Ecto neural progenitor cell (in vitro differentiated cells): ENCODE measurements at regions not wholly inside any gene's neighbourhood (a gene's known extent, or its start where the extent isn't known, plus 50 kb on each side); places are given as distances from the start of the nearest gene placed in this dataset.
A peak's percentile ranks its signal among the peaks of the same experiment; 100 is the strongest.

Experiments used
- DNase-seq: peaks from one replicate; pipeline ENCODE4 v3.0.0-alpha.2; 2018; ENCODE audit warnings: low spot score

DNA sequence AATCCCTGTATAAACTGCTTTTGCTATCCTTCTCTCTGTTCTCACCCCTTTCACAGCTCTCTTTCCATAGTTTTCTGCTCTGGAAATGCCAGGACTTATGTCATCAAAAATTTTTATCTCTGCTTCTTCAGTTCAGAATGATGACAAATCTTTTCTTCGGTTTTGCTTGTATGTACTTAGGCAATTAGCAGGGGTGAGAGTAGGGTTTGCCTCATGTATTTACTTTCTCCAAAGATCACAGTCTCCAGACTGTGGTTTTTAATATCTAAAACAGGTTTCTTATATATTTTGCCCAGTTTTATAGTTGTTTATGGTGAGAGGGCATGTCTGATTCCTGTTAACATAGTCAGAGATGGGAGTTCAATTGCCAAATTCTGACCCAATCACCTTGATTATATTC lies 235.4 kb upstream of the LYPLAL1 start:
- DNase-seq, result no peak

DNA sequence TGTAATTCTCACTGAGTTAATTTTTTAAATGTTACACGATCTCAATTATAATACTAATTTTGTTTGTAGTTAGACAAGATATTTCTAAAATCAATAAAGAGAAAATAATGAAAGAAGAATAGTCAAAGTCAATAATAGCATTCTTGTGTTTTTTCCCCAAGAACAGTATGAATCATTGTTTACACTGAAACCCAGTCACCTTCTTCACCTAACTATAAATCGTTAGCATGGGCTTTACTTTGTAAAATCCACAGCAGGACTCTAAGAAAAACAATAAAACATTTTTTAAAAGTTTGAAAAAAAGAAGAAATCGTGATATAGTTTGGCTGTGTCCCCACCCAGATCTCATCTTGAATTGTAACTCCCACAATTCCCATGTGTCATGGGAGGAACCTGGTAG lies 234.6 kb upstream of the LYPLAL1 start:
- no peak for DNase-seq

GRCh38 chr1:218942431-218942830 lies 231.2 kb upstream of the LYPLAL1 start:
- DNase-seq, result no peak

DNA sequence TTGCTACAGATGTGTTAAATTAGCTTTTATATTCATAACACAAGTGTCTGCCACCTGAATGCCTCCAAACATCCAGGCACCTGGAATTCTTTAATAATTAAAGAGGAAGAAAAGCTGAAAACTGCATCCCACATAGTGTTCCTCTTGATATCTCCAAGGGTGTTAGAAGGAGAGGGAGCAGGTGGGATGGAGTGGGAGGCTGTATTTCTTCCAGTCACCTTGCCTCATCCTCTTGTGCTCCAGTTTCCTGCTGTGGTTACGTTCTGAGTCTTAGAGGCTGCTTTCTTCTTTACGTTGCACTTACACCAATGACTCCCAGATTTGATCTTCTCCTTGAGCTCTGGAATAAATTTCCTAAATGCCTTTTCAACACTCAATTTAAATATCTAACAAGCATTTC lies 230.3 kb upstream of the LYPLAL1 start:
- no peak for DNase-seq

- DNase-seq, result no peak
Observed at GRCh38 chr1:218945050-218945449, 228.6 kb upstream of the LYPLAL1 start.

- DNase-seq, result no peak
Observed at GRCh38 chr1:218946147-218946546, 227.5 kb upstream of the LYPLAL1 start.

- no peak for DNase-seq
Observed at GRCh38 chr1:218948446-218948845, 225.2 kb upstream of the LYPLAL1 start.

- no peak for DNase-seq
Observed at GRCh38 chr1:218953386-218953785, 220.3 kb upstream of the LYPLAL1 start.

DNA sequence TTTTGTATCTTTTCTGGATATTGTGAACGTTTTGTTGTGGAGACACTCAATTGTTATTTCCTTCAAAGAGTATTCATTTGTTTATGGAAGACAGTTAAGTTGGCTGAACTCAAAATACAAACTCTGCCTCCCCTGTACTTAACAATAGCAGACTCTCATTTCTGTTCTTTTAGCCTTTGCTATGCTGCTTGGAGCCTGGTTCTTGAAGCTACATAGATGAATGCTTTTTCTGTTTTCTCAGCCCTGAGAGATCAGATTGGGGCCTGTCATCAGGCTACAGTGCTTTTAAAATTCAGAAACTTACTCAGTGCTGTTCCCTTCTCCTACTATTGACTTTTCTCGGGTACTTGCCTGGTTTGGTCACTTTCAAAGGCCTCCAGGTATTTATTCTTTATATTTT lies 215.7 kb upstream of the LYPLAL1 start:
- no peak for DNase-seq

GRCh38 chr1:218959784-218960183 lies 213.9 kb upstream of the LYPLAL1 start:
- no peak for DNase-seq

DNA sequence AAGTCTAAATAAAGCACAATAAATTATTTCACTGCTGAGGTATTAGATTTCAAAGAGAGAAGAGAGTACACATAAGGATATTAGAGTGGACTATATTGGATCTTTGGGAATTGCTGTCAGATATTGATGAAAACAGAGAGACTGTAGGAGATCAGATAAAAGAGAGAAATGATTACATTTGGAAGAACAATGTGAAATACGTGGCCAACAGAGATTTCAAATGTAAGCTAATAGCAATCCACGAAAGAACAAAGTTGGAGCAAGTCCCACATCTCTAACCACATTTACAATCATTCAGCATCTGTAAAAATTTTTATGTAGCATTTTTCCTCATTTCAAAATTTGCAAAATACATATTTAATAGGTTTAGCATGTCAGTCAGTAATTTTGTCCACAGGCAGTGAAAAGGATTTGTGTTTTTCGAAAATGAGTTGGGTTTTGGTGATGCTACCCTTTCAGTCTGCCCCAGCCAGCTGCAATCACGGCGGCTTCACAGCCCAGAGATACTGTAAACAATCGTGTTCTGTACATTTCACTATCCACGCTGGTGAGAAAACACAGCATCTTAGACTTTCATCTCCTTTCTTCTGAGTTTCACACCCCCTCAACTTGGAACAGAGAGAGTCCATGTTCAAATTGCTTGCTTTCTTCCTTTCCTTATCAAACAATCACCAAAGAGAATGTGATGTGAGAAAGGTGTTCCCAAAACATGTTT lies 209.1 kb upstream of the LYPLAL1 start:
- DNase-seq, result no peak

- no peak for DNase-seq
Observed at GRCh38 chr1:218965821-218966220, 207.9 kb upstream of the LYPLAL1 start.

- DNase-seq, result no peak
Observed at GRCh38 chr1:218967254-218967653, 206.4 kb upstream of the LYPLAL1 start.

- DNase-seq, result no peak
Observed at GRCh38 chr1:218967836-218968235, 205.8 kb upstream of the LYPLAL1 start.

- DNase-seq, result no peak
Observed at GRCh38 chr1:218969006-218969405, 204.7 kb upstream of the LYPLAL1 start.

GRCh38 chr1:218970397-218970990 lies 203.2 kb upstream of the LYPLAL1 start:
- DNase-seq, result no peak

DNA sequence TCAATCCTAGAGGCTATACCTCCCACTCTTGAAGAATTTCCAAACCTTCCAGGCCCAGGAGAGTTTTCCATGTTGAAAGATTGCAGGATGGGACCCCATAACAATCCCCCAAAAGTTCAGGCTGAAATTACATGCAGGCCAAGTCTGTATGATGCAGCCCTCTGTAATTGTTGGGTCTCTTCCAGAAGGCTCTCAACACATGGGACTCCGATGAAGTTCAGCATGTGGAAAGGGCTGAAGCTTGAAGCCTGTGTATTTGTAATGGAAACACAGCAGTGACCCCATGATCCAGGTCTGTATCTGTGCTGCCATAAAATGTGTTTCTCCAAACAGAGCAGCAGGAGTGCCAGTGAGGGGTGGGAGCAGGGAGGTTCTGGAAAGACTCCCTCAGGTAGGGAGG lies 202.5 kb upstream of the LYPLAL1 start:
- no peak for DNase-seq

GRCh38 chr1:218980881-218981280 lies 192.8 kb upstream of the LYPLAL1 start:
- DNase-seq, result no peak

DNA sequence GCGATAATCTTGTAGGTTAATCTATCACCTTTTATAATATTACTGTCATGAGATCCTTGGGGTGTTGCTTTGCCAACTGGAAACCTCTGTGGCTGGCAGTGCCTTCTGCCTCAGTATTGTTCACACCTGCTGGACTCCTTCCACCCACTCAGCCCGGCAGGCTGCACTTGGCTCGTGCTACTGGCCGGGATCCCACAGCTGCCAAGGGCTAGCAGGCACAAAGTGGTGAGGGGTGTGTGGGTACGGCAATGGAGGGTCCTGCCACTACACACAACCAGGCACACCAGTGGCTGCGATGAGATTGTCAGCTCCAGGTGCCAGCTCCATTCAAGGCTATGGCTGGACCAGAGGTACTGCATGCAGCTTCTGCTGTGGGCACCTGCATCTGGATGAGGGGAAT lies 191.2 kb upstream of the LYPLAL1 start:
- no peak for DNase-seq

GRCh38 chr1:218983433-218983832 lies 190.2 kb upstream of the LYPLAL1 start:
- DNase-seq, result peak; percentile 43

GRCh38 chr1:218983848-218984247 lies 189.8 kb upstream of the LYPLAL1 start:
- DNase-seq, result peak; percentile 49

GRCh38 chr1:218985424-218985984 lies 188.2 kb upstream of the LYPLAL1 start:
- DNase-seq, result no peak

DNA sequence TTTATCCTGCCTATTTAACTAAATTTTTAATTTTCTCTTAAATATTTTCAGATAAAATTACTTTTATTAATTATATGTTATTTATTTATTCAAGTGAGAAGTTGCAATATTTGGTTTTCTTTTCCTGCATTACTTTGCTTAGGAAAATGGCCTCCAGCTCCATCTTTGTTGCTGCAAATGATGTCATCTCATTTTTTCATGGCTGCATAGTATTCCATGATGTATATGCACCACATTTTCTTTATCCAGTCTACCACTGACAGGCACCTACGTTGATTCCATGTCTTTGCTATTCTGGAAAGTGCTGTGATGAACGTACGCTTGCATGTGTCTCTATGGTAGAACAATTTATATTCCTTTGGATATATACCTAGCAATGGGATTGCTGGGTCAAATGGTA lies 186.9 kb upstream of the LYPLAL1 start:
- DNase-seq, result no peak

GRCh38 chr1:218990019-218990418 lies 183.7 kb upstream of the LYPLAL1 start:
- DNase-seq, result no peak
